ENCODE measurements at regions not wholly inside any gene's neighbourhood (a gene's known extent, or its start where the extent isn't known, plus 50 kb on each side); places are given as distances from the start of the nearest gene placed in this dataset.

DNA sequence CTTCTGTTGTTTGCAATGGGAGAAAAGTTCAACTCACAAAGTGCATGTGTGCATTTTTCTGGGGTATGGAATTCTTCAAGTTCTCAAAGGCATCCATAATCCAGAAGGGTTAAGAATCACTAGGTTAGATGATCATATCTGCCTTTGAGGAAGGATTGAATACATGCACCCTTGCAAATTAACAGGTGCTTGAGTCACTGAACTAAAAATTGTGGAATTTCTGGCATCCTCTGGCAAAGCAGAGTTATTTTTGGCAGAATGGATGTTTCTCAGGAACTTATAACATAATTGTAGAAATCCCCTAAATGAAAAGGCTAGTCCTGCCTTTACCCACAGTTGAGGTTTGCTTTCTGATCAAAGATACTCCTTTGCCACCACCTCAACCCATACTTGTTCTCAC is 136.5 kb upstream of the DYRK2 start:
- TF ChIP-seq, protein P1, sequence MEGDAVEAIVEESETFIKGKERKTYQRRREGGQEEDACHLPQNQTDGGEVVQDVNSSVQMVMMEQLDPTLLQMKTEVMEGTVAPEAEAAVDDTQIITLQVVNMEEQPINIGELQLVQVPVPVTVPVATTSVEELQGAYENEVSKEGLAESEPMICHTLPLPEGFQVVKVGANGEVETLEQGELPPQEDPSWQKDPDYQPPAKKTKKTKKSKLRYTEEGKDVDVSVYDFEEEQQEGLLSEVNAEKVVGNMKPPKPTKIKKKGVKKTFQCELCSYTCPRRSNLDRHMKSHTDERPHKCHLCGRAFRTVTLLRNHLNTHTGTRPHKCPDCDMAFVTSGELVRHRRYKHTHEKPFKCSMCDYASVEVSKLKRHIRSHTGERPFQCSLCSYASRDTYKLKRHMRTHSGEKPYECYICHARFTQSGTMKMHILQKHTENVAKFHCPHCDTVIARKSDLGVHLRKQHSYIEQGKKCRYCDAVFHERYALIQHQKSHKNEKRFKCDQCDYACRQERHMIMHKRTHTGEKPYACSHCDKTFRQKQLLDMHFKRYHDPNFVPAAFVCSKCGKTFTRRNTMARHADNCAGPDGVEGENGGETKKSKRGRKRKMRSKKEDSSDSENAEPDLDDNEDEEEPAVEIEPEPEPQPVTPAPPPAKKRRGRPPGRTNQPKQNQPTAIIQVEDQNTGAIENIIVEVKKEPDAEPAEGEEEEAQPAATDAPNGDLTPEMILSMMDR (IDR thresholded peaks at IDR 0.05), result no peak
- no peak for TF ChIP-seq POLR2A (IDR thresholded peaks at IDR 0.05)

All from tibial nerve (tissue), 3 donors.